NCI-H128 (cell line): ENCODE measurements at regions not wholly inside any gene's neighbourhood (a gene's known extent, or its start where the extent isn't known, plus 50 kb on each side); places are given as distances from the start of the nearest gene placed in this dataset.

Source experiments
- DNase-seq: peaks from one replicate; lab custom pipeline; 2025; ENCODE audit not compliant: unreplicated experiment; lab: John Stamatoyannopoulos, UW

- DNase-seq = no peak
These were observed 58.1 kb upstream of the ERG start for GRCh38 chr21:38556390-38556789.

GRCh38 chr21:38561205-38561604 is 62.9 kb upstream of the ERG start:
- no peak for DNase-seq

GRCh38 chr21:38561613-38562581 is 63.6 kb upstream of the ERG start:
- DNase-seq = no peak

GRCh38 chr21:38567335-38567969 is 69.2 kb upstream of the ERG start:
- no peak for DNase-seq

- DNase-seq = no peak
These were observed 69.7 kb upstream of the ERG start for GRCh38 chr21:38567970-38568360.

- no peak for DNase-seq
These were observed 71.5 kb upstream of the ERG start for GRCh38 chr21:38569733-38570132.

- DNase-seq = no peak
These were observed 72.3 kb upstream of the ERG start for GRCh38 chr21:38570596-38570995.

- DNase-seq = no peak
These were observed 76.8 kb upstream of the ERG start for GRCh38 chr21:38574895-38575575.

GRCh38 chr21:38577887-38578286 is 79.6 kb upstream of the ERG start:
- no peak for DNase-seq

- no peak for DNase-seq
These were observed 92.4 kb upstream of the ERG start for GRCh38 chr21:38590449-38591217.

GRCh38 chr21:38591218-38591537 is 92.9 kb upstream of the ERG start:
- DNase-seq = no peak

GRCh38 chr21:38596264-38597042 is 98.2 kb upstream of the ERG start:
- DNase-seq = no peak

- DNase-seq = no peak
These were observed 99.1 kb upstream of the ERG start for GRCh38 chr21:38597421-38597820.

- DNase-seq = no peak
These were observed 100.1 kb upstream of the ERG start for GRCh38 chr21:38598413-38598812.

GRCh38 chr21:38599381-38599975 is 101.2 kb upstream of the ERG start:
- DNase-seq = no peak

- DNase-seq = no peak
These were observed 101.8 kb upstream of the ERG start for GRCh38 chr21:38600106-38600505.

- no peak for DNase-seq
These were observed 107.0 kb upstream of the ERG start for GRCh38 chr21:38605236-38605635.

- DNase-seq = no peak
These were observed 111.3 kb upstream of the ERG start for GRCh38 chr21:38609580-38609979.

- DNase-seq = no peak
These were observed 112.5 kb upstream of the ERG start for GRCh38 chr21:38610623-38611251.

GRCh38 chr21:38611277-38611676 is 113.0 kb upstream of the ERG start:
- DNase-seq = no peak
